H1 (cell line): ENCODE measurements at regions not wholly inside any gene's neighbourhood (a gene's known extent, or its start where the extent isn't known, plus 50 kb on each side); places are given as distances from the start of the nearest gene placed in this dataset.

ENCODE experiments used
- CTCF ChIA-PET: fragments of 300-600 bp; sonication (Branson Sonifier 250); formaldehyde crosslinking; loops from one replicate; lab custom pipeline; 2021; ENCODE audit not compliant: partially characterized antibody; lab: Charles Lee
- POLR2A ChIA-PET: fragments of 300-600 bp; sonication (Branson Sonifier 250); formaldehyde crosslinking; loops from one replicate; lab custom pipeline; 2021; ENCODE audit warnings: inconsistent platforms; ENCODE audit not compliant: partially characterized antibody; lab: Charles Lee
- DNase-seq, 2 experiments: peaks; one replicate each; pipeline versions ENCODE4 v3.0.0 to v3.0.0-alpha.2; 2010 to 2022; ENCODE audit warnings: low spot score in 2 of 2, low read depth in 1 of 2, mixed read lengths in 1 of 2
- FAIRE-seq: peaks from 2 replicates; lab custom pipeline; 2011; peaks lifted over from hg19 to GRCh38; lab: Jason Lieb, UNC
- H2AFZ ChIP-seq: 2 replicates; pipeline ENCODE4 v1.8.1; 2012; ENCODE audit warnings: low read length, inconsistent platforms
- H2AK5ac ChIP-seq: 2 replicates; pipeline ENCODE4 v1.6.1; 2013; ENCODE audit warnings: low read depth, low read length
- H2BK120ac ChIP-seq: replicated peaks from 2 replicates; pipeline ENCODE3; 2013; ENCODE audit warnings: low read depth, low read length, inconsistent platforms
- H2BK12ac ChIP-seq: 2 replicates; pipeline ENCODE4 v1.6.1; 2013; ENCODE audit warnings: low read depth, low read length
- H2BK15ac ChIP-seq: 2 replicates; pipeline ENCODE4 v1.6.1; 2013; ENCODE audit warnings: low read length
- H2BK20ac ChIP-seq: 2 replicates; pipeline ENCODE4 v1.6.1; 2013; ENCODE audit warnings: low read length
- H2BK5ac ChIP-seq: 2 replicates; pipeline ENCODE4 v1.6.1; 2013; ENCODE audit warnings: low read depth, low read length
- H3K14ac ChIP-seq: 2 replicates; pipeline ENCODE4 v1.6.1; 2013; ENCODE audit warnings: inconsistent platforms; ENCODE audit not compliant: insufficient read length
- H3K18ac ChIP-seq: 2 replicates; pipeline ENCODE4 v1.6.1; 2013; ENCODE audit warnings: low read length; ENCODE audit errors: extremely low read depth
- H3K23ac ChIP-seq: 2 replicates; pipeline ENCODE4 v1.6.1; 2013; ENCODE audit warnings: inconsistent platforms; ENCODE audit not compliant: insufficient read length
- H3K23me2 ChIP-seq: 2 replicates; pipeline ENCODE4 v1.6.1; 2013; ENCODE audit warnings: low read depth, low read length
- H3K27ac ChIP-seq: 2 replicates; pipeline ENCODE4 v1.6.1; 2011; ENCODE audit warnings: low read depth, low read length, inconsistent platforms
- H3K27me3 ChIP-seq, 4 experiments: replicated peaks in 1 of 4; 1 replicate in 1 of 4; 2 replicates in 3 of 4; pipeline versions ENCODE4 v1.6.1 to v1.8.1; 2011 to 2013; ENCODE audit warnings: low read length in 3 of 4, mild to moderate bottlenecking in 3 of 4, inconsistent platforms in 2 of 4, mixed read lengths in 2 of 4, moderate library complexity in 1 of 4; ENCODE audit not compliant: control insufficient read depth in 3 of 4, insufficient read depth in 3 of 4; ENCODE audit errors: extremely low read depth in 1 of 4
- H3K36me3 ChIP-seq, 4 experiments: 2 replicates each; pipeline versions ENCODE4 v1.6.1 to v1.8.1; 2011 to 2013; ENCODE audit warnings: mild to moderate bottlenecking in 4 of 4, low read length in 3 of 4, moderate library complexity in 2 of 4, control low read depth in 1 of 4, inconsistent platforms in 1 of 4; ENCODE audit not compliant: insufficient read depth in 4 of 4, control insufficient read depth in 2 of 4
- H3K4ac ChIP-seq: replicated peaks from 2 replicates; pipeline ENCODE3; 2013; ENCODE audit warnings: low read length, low read depth, mixed read lengths, inconsistent platforms; ENCODE audit not compliant: insufficient read length
- H3K4me1 ChIP-seq, 4 experiments: replicated peaks in 1 of 4; 1 replicate in 1 of 4; 2 replicates in 3 of 4; pipeline versions ENCODE4 v1.6.1 to v1.8.1; 2011 to 2013; ENCODE audit warnings: low read length in 3 of 4, inconsistent platforms in 2 of 4, mixed read lengths in 1 of 4; ENCODE audit not compliant: insufficient read depth in 4 of 4, control insufficient read depth in 3 of 4
- H3K4me2 ChIP-seq, 2 experiments: 2 replicates each; pipeline versions ENCODE4 v1.6.1 to v1.8.1; 2011 to 2013; ENCODE audit warnings: low read depth in 2 of 2, low read length in 2 of 2, control low read depth in 1 of 2, inconsistent platforms in 1 of 2, mild to moderate bottlenecking in 1 of 2; ENCODE audit not compliant: insufficient read depth in 1 of 2
- H3K4me3 ChIP-seq, 4 experiments: fragments of 200-600, 300-600 bp in 1 of 4; sonication (generic), shearing (Covaris generic), sonication (Bioruptor Twin) in 1 of 4; 2 replicates each; pipeline versions ENCODE4 v1.5.1 to v1.8.1; 2011 to 2016; ENCODE audit warnings: low read length in 4 of 4, low read depth in 3 of 4, control low read depth in 2 of 4, inconsistent platforms in 2 of 4, mild to moderate bottlenecking in 2 of 4, mixed read lengths in 1 of 4, moderate library complexity in 1 of 4; ENCODE audit not compliant: insufficient read depth in 2 of 4; ENCODE audit errors: extremely low read depth in 1 of 4
- H3K56ac ChIP-seq: replicated peaks from 2 replicates; pipeline ENCODE3; 2013; ENCODE audit warnings: low read depth, mild to moderate bottlenecking, mixed read lengths, low read length, inconsistent platforms; ENCODE audit not compliant: insufficient read length
- H3K79me1 ChIP-seq: 2 replicates; pipeline ENCODE4 v1.6.1; 2013; ENCODE audit warnings: low read depth, low read length, control low read depth
- H3K79me2 ChIP-seq, 2 experiments: 2 replicates each; pipeline versions ENCODE4 v1.6.1 to v1.8.1; 2012 to 2013; ENCODE audit warnings: low read length in 2 of 2, mild to moderate bottlenecking in 2 of 2, inconsistent platforms in 1 of 2; ENCODE audit not compliant: insufficient read depth in 2 of 2, control insufficient read depth in 1 of 2
- H3K9ac ChIP-seq, 4 experiments: replicated peaks in 1 of 4; 1 replicate in 1 of 4; 2 replicates in 3 of 4; pipeline versions ENCODE4 v1.6.1 to v1.8.1; 2011 to 2013; ENCODE audit warnings: low read depth in 3 of 4, low read length in 3 of 4, control low read depth in 2 of 4, mild to moderate bottlenecking in 2 of 4, moderate library complexity in 2 of 4, inconsistent platforms in 1 of 4; ENCODE audit errors: extremely low read depth in 1 of 4
- H3K9me3 ChIP-seq, 2 experiments: 2 replicates each; pipeline versions ENCODE4 v1.6.1 to v1.8.1; 2012 to 2013; ENCODE audit warnings: mild to moderate bottlenecking in 2 of 2, moderate library complexity in 2 of 2, control low read depth in 1 of 2, inconsistent platforms in 1 of 2, low read depth in 1 of 2, low read length in 1 of 2, mixed read lengths in 1 of 2; ENCODE audit not compliant: insufficient read depth in 2 of 2
- H4K20me1 ChIP-seq, 2 experiments: replicated peaks in 1 of 2; 2 replicates each; pipeline versions ENCODE3 to v1.8.1; 2011 to 2013; ENCODE audit warnings: inconsistent platforms in 2 of 2, low read length in 2 of 2, mild to moderate bottlenecking in 1 of 2; ENCODE audit not compliant: insufficient read depth in 2 of 2, control insufficient read depth in 1 of 2
- H4K5ac ChIP-seq: 2 replicates; pipeline ENCODE4 v1.6.1; 2013; ENCODE audit warnings: low read length, low read depth, mixed read lengths, inconsistent platforms; ENCODE audit not compliant: insufficient read length
- H4K8ac ChIP-seq: 2 replicates; pipeline ENCODE4 v1.8.0; 2013; ENCODE audit warnings: mild to moderate bottlenecking, moderate library complexity, low read length, inconsistent platforms; ENCODE audit not compliant: insufficient read depth; ENCODE audit errors: extremely low read depth
- H4K91ac ChIP-seq: replicated peaks from 2 replicates; pipeline ENCODE3; 2013; ENCODE audit warnings: low read length, mixed read lengths, inconsistent platforms; ENCODE audit not compliant: insufficient read length
- ASH2L ChIP-seq: fragments of 200-600, 300-600 bp; sonication (generic); IDR thresholded peaks from one replicate; pipeline ENCODE4 v1.7.1; 2017; ENCODE audit warnings: low read length
- CEBPB ChIP-seq: IDR thresholded peaks from 2 replicates; pipeline ENCODE4 v1.6.1; 2012; ENCODE audit warnings: low read depth, low read length
- CHD1 ChIP-seq: IDR thresholded peaks from 2 replicates; pipeline ENCODE4 v1.6.1; 2012; ENCODE audit warnings: low read depth, low read length, improper control_type of control experiment
- EZH2 ChIP-seq: fragments of 200-600 bp; sonication (generic); IDR thresholded peaks from 2 replicates; pipeline ENCODE4 v1.7.1; 2012; ENCODE audit warnings: low read depth, mild to moderate bottlenecking, moderate library complexity, low read length, inconsistent platforms; ENCODE audit not compliant: severe bottlenecking
- GABPA ChIP-seq: IDR thresholded peaks from 2 replicates; pipeline ENCODE4 v1.6.1; 2011; ENCODE audit warnings: mild to moderate bottlenecking, low read length, moderate library complexity, borderline replicate concordance; ENCODE audit not compliant: insufficient read depth
- HDAC6 ChIP-seq: IDR thresholded peaks from one replicate; pipeline ENCODE4 v1.7.1; 2012; ENCODE audit warnings: low read depth, mild to moderate bottlenecking, inconsistent platforms, low read length, moderate library complexity
- PHF8 ChIP-seq: fragments of 200-600 bp; sonication (generic); conservative IDR thresholded peaks from 2 replicates; pipeline ENCODE4 v1.7.1; 2012; ENCODE audit warnings: low read depth, mild to moderate bottlenecking, inconsistent platforms, low read length, moderate library complexity
- RAD21 ChIP-seq, 2 experiments: IDR thresholded peaks in 1 of 2; conservative IDR thresholded peaks in 1 of 2; 2 replicates each; pipeline ENCODE4 v1.6.1; 2011; ENCODE audit warnings: low read depth in 2 of 2, low read length in 2 of 2, improper control_type of control experiment in 1 of 2, inconsistent platforms in 1 of 2, mild to moderate bottlenecking in 1 of 2, moderate library complexity in 1 of 2
- RFX5 ChIP-seq: IDR thresholded peaks from 2 replicates; pipeline ENCODE4 v1.6.1; 2011; ENCODE audit warnings: low read depth, low read length, improper control_type of control experiment, borderline replicate concordance
- SAP30 ChIP-seq: fragments of 300-600 bp; sonication (generic); IDR thresholded peaks from 2 replicates; pipeline ENCODE4 v1.7.1; 2012; ENCODE audit warnings: low read length, moderate library complexity, mild to moderate bottlenecking, inconsistent platforms; ENCODE audit not compliant: insufficient read depth, insufficient replicate concordance
- SP2 ChIP-seq: IDR thresholded peaks from 2 replicates; pipeline ENCODE4 v1.6.1; 2012; ENCODE audit warnings: mild to moderate bottlenecking, low read length, inconsistent platforms
- TBP ChIP-seq: IDR thresholded peaks from 2 replicates; pipeline ENCODE4 v1.6.1; 2011; ENCODE audit warnings: low read depth, low read length, improper control_type of control experiment
- TCF12 ChIP-seq: IDR thresholded peaks from 2 replicates; pipeline ENCODE4 v1.6.1; 2011; ENCODE audit warnings: low read depth, mild to moderate bottlenecking, low read length
- WGBS, 2 experiments: shearing (Covaris generic) in 1 of 2; methylation state at CpG; one replicate each; pipeline versions ENCODE4 v1.1.6 to v1.1.7; 2013 to 2015; ENCODE audit warnings: low lambda C conversion rate in 2 of 2, mixed read lengths in 2 of 2, inconsistent platforms in 1 of 2, low coverage in 1 of 2, missing lambda C conversion rate in 1 of 2; ENCODE audit not compliant: insufficient replicate concordance in 2 of 2, insufficient coverage in 1 of 2, insufficient read length in 1 of 2; ENCODE audit errors: extremely low coverage in 1 of 2, missing lambda C conversion rate in 1 of 2; 5-methylcytosine and 5-hydroxymethylcytosine counted together
- TF ChIP-seq, protein P1 (sequence below): IDR thresholded peaks from 2 replicates; pipeline ENCODE4 v1.6.1; 2011; ENCODE audit warnings: low read depth, mild to moderate bottlenecking, low read length; ENCODE audit not compliant: insufficient read depth

- no peaks in the 10 kb centered on the region for H3K36me3 ChIP-seq
- H2AK5ac ChIP-seq, result no peak overlapping the region
- H2BK20ac ChIP-seq, result no peak overlapping the region
- no peak overlapping the region for H2AFZ ChIP-seq
- H3K56ac ChIP-seq, result no peak overlapping the region
- WGBS, 2 experiments, result 91% methylated on average over 4 of the region's 4 CpGs; no CpG with 5 or more reads in 1 of the 2 experiments
- H3K79me1 ChIP-seq, result no peaks in the 10 kb centered on the region
- no peak overlapping the region for H3K4ac ChIP-seq
- FAIRE-seq, result no peak
- no peak overlapping the region for H4K8ac ChIP-seq
- H3K23me2 ChIP-seq, result no peaks in the 10 kb centered on the region
- no peak for DNase-seq
- no peak overlapping the region for H3K27ac ChIP-seq
- H3K18ac ChIP-seq, result no peak overlapping the region
- H4K5ac ChIP-seq, result no peak overlapping the region
- no peak overlapping the region for H3K9ac ChIP-seq
- no peaks in the 10 kb centered on the region for H3K79me2 ChIP-seq
- no peak overlapping the region for H3K14ac ChIP-seq
- no peak overlapping the region for H3K23ac ChIP-seq
- no peak overlapping the region for H2BK5ac ChIP-seq
- H3K27me3 ChIP-seq, result no peaks in the 10 kb centered on the region
- H2BK15ac ChIP-seq, result no peak overlapping the region
- no peak overlapping the region for H2BK120ac ChIP-seq
- H4K20me1 ChIP-seq, result no peaks in the 10 kb centered on the region
- no peak overlapping the region for H2BK12ac ChIP-seq
- POLR2A ChIA-PET, result no interaction called here
- no peaks in the 10 kb centered on the region for H3K4me1 ChIP-seq
- no peak overlapping the region for H4K91ac ChIP-seq
- no peaks in the 10 kb centered on the region for H3K9me3 ChIP-seq
- CTCF ChIA-PET, result interaction anchor here (0.7 kb wide), 1 partner anchor 86 kb away, joined by 3 read pairs; no protein-coding TSS in a partner anchor
- H3K4me2 ChIP-seq, result no peak overlapping the region
- no peak overlapping the region for H3K4me3 ChIP-seq
- TF ChIP-seq ASH2L (no peak), GABPA (no peak), CEBPB (no peak), SP2 (no peak), CHD1 (no peak), HDAC6 (no peak), SAP30 (no peak), TBP (no peak), TCF12 (no peak), RFX5 (no peak), EZH2 (no peak), RAD21 (IDR thresholded peaks at IDR 0.05 in 1 of 2, conservative IDR thresholded peaks at IDR 0.05 in 1 of 2; ENCODE audit: low read depth in 2 of 2, low read length in 2 of 2) (no peak), PHF8 (no peak)
- TF ChIP-seq, protein P1, sequence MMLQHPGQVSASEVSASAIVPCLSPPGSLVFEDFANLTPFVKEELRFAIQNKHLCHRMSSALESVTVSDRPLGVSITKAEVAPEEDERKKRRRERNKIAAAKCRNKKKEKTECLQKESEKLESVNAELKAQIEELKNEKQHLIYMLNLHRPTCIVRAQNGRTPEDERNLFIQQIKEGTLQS, result no peak
These were observed 136.8 kb downstream of the ANAPC4 start for GRCh38 chr4:25513814-25514213.
